BLaER1 treated with 17β-estradiol and CSF1 and Interleukin-3, amounts not matched to agents 10 nM and 100 nM (cell line): ENCODE measurements at regions not wholly inside any gene's neighbourhood (a gene's known extent, or its start where the extent isn't known, plus 50 kb on each side); places are given as distances from the start of the nearest gene placed in this dataset.

Experiments
- H3K27ac ChIP-seq, 11 experiments: shearing (Covaris generic); formaldehyde crosslinking; 2 replicates each; pipeline ENCODE4 v1.8.1; 2022
- H3K27me3 ChIP-seq, 11 experiments: shearing (Covaris generic); formaldehyde crosslinking; 2 replicates each; pipeline ENCODE4 v1.8.1; 2022
- H3K36me3 ChIP-seq, 11 experiments: shearing (Covaris generic); formaldehyde crosslinking; 2 replicates each; pipeline ENCODE4 v1.8.1; 2022
- H3K4me1 ChIP-seq, 10 experiments: shearing (Covaris generic); formaldehyde crosslinking; 2 replicates each; pipeline ENCODE4 v1.8.1; 2022
- H3K4me2 ChIP-seq, 11 experiments: shearing (Covaris generic); formaldehyde crosslinking; 2 replicates each; pipeline ENCODE4 v1.8.1; 2022
- H3K4me3 ChIP-seq, 10 experiments: shearing (Covaris generic); formaldehyde crosslinking; 2 replicates each; pipeline ENCODE4 v1.8.1; 2022
- H3K9ac ChIP-seq, 11 experiments: shearing (Covaris generic); formaldehyde crosslinking; 2 replicates each; pipeline ENCODE4 v1.8.1; 2022
- H3K9me3 ChIP-seq, 11 experiments: shearing (Covaris generic); formaldehyde crosslinking; replicated peaks in 1 of 11; 2 replicates each; pipeline ENCODE4 v1.8.1; 2022
- H4K20me1 ChIP-seq, 11 experiments: shearing (Covaris generic); formaldehyde crosslinking; 2 replicates each; pipeline ENCODE4 v1.8.1; 2022
- Cebpa-rat ChIP-seq, 11 experiments: shearing (Covaris generic); IDR thresholded peaks; 2 replicates each; pipeline ENCODE4 v1.8.1; 2022

GRCh38 chrX:80206647-80207046 is 192.1 kb downstream of the TBX22 start:
- TF ChIP-seq Cebpa-rat (IDR thresholded peaks at IDR 0.05): no peak
- Histone ChIP-seq H3K36me3 (no peaks in the 10 kb centered on the region), H3K9ac (no peak overlapping the region), H3K27ac (no peak overlapping the region), H3K27me3 (peaks cover 21 to 92% (median 68%) of the 10 kb centered on the region in 11 experiments; a peak in 19 of 22 replicates), H3K4me3 (no peak overlapping the region), H3K9me3 (peaks cover 0 to 9% (median 0%) of the 10 kb centered on the region in 11 experiments; a peak in 2 of 22 replicates), H3K4me2 (no peak overlapping the region), H3K4me1 (no peaks in the 10 kb centered on the region), H4K20me1 (no peaks in the 10 kb centered on the region)

GRCh38 chrX:80207327-80207726 is 192.8 kb downstream of the TBX22 start:
- Histone ChIP-seq H3K27me3 (peaks cover 26 to 92% (median 65%) of the 10 kb centered on the region in 11 experiments; a peak in 20 of 22 replicates), H3K4me1 (no peaks in the 10 kb centered on the region), H3K4me2 (no peak overlapping the region), H3K9me3 (peaks cover 0 to 9% (median 0%) of the 10 kb centered on the region in 11 experiments; a peak in 2 of 22 replicates), H4K20me1 (no peaks in the 10 kb centered on the region), H3K36me3 (no peaks in the 10 kb centered on the region), H3K4me3 (no peak overlapping the region), H3K9ac (no peak overlapping the region), H3K27ac (no peak overlapping the region)
- no peak for TF ChIP-seq Cebpa-rat (IDR thresholded peaks at IDR 0.05)

GRCh38 chrX:80216086-80216485 is 201.5 kb downstream of the TBX22 start:
- peaks cover 18 to 33% (median 27%) of the 10 kb centered on the region in 11 experiments for H3K9me3 ChIP-seq
- H3K9ac ChIP-seq: no peak overlapping the region
- 0 out of 20 replicates have a peak, but pooled peaks cover 0 to 6% (median 0%) of the 10 kb centered on the region in 10 experiments for H3K4me1 ChIP-seq
- no peak overlapping the region for H3K4me2 ChIP-seq
- no peak for TF ChIP-seq Cebpa-rat (IDR thresholded peaks at IDR 0.05)
- H3K4me3 ChIP-seq: no peak overlapping the region
- no peaks in the 10 kb centered on the region for H4K20me1 ChIP-seq
- H3K36me3 ChIP-seq: no peaks in the 10 kb centered on the region
- peaks cover 8 to 40% (median 27%) of the 10 kb centered on the region in 11 experiments; a peak in 18 of 22 replicates for H3K27me3 ChIP-seq
- peak overlapping the region in 2 of 11 experiments; percentile 11 to 16; a peak in 1 of 22 replicates for H3K27ac ChIP-seq

- peak in 1 of 11 experiments; percentile 4; a peak in 1 of 22 replicates for TF ChIP-seq Cebpa-rat (IDR thresholded peaks at IDR 0.05)
Observed at GRCh38 chrX:80223982-80224579, 196.2 kb upstream of the TENT5D start.

DNA sequence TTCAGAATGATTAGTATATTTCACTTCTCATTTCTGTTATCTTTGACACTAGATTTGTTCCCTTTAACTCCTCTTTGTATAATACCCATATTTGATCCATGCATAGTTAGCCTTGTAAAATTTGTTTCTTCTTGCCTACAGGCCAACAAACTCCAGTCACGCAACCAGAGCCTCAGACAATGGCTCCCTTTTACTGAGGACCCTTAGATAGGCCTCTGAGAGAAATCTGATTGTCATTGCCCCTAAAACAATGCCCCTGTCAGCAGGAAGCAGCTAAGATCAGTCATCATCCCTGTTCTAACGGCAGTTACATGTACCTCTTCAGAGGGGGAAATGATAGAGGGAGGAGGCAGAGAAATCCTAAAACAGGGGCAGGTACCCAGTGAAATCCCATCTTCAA is 190.6 kb upstream of the TENT5D start:
- H3K4me1 ChIP-seq: no peaks in the 10 kb centered on the region
- no peak overlapping the region for H3K4me3 ChIP-seq
- H4K20me1 ChIP-seq: no peaks in the 10 kb centered on the region
- H3K4me2 ChIP-seq: no peak overlapping the region
- no peaks in the 10 kb centered on the region for H3K36me3 ChIP-seq
- H3K27me3 ChIP-seq: peaks cover 53 to 90% (median 83%) of the 10 kb centered on the region in 11 experiments
- no peaks in the 10 kb centered on the region; a peak in 1 of 22 replicates for H3K9me3 ChIP-seq
- no peak for TF ChIP-seq Cebpa-rat (IDR thresholded peaks at IDR 0.05)
- no peak overlapping the region for H3K27ac ChIP-seq
- H3K9ac ChIP-seq: no peak overlapping the region

More at GRCh38 chrX:80223982-80224579, 196.2 kb upstream of the TENT5D start:
- H3K27me3 ChIP-seq: peaks cover 8 to 71% (median 54%) of the 10 kb centered on the region in 11 experiments; a peak in 20 of 22 replicates
- no peak overlapping the region for H3K9ac ChIP-seq
- peaks cover 0 to 8% (median 0%) of the 10 kb centered on the region in 10 experiments; a peak in 1 of 20 replicates for H3K4me1 ChIP-seq
- H3K27ac ChIP-seq: peak overlapping the region in 1 of 11 experiments; percentile 19; a peak in 2 of 22 replicates
- H3K9me3 ChIP-seq: peaks cover 0 to 19% (median 4%) of the 10 kb centered on the region in 11 experiments; a peak in 9 of 22 replicates
- peak overlapping the region in 2 of 11 experiments; percentile 29 to 31; a peak in 4 of 22 replicates for H3K4me2 ChIP-seq
- H3K4me3 ChIP-seq: no peak overlapping the region
- H4K20me1 ChIP-seq: no peaks in the 10 kb centered on the region
- no peaks in the 10 kb centered on the region for H3K36me3 ChIP-seq

GRCh38 chrX:80237072-80237471 is 183.2 kb upstream of the TENT5D start:
- Histone ChIP-seq H3K27me3 (peaks cover 60 to 97% (median 90%) of the 10 kb centered on the region in 11 experiments), H3K4me3 (no peak overlapping the region), H3K9me3 (peaks cover 0 to 11% (median under 1%) of the 10 kb centered on the region in 11 experiments; a peak in 6 of 22 replicates), H3K4me2 (no peak overlapping the region), H3K36me3 (no peaks in the 10 kb centered on the region), H4K20me1 (peaks cover 0 to 3% (median 0%) of the 10 kb centered on the region in 11 experiments; a peak in 1 of 22 replicates), H3K9ac (no peak overlapping the region), H3K4me1 (no peaks in the 10 kb centered on the region), H3K27ac (no peak overlapping the region)
- no peak for TF ChIP-seq Cebpa-rat (IDR thresholded peaks at IDR 0.05)

- no peak for TF ChIP-seq Cebpa-rat (IDR thresholded peaks at IDR 0.05)
- H3K36me3 ChIP-seq: no peaks in the 10 kb centered on the region
- no peaks in the 10 kb centered on the region for H4K20me1 ChIP-seq
- no peak overlapping the region for H3K27ac ChIP-seq
- H3K4me2 ChIP-seq: no peak overlapping the region
- H3K9ac ChIP-seq: no peak overlapping the region
- peaks cover 0 to 9% (median 5%) of the 10 kb centered on the region in 11 experiments; a peak in 6 of 22 replicates for H3K9me3 ChIP-seq
- H3K4me1 ChIP-seq: no peaks in the 10 kb centered on the region
- H3K4me3 ChIP-seq: no peak overlapping the region
- peaks cover 66 to 100% (median 98%) of the 10 kb centered on the region in 11 experiments for H3K27me3 ChIP-seq
Observed at GRCh38 chrX:80246271-80246670, 174.0 kb upstream of the TENT5D start.

DNA sequence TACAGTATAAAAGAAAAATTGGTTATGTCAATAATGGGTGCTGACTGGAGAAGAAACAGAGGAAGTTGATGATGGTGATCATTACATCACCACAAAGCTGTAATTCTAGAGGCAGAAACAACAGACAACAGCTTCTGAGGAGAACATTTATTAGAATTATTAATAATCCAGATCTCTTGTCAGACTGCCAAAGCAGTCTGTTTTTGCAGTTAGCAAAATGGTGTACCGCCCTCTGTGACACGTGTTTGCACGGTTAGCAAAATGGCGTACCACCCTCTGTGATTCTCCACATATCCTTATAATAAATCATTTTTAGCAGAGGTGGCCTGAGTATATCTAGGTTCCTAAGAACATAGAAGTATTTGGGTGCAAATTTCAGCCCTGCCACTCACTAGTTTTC is 154.0 kb upstream of the TENT5D start:
- Histone ChIP-seq H3K4me1 (no peaks in the 10 kb centered on the region), H3K27ac (no peak overlapping the region), H4K20me1 (no peaks in the 10 kb centered on the region; a peak in 2 of 22 replicates), H3K36me3 (no peaks in the 10 kb centered on the region), H3K4me3 (no peak overlapping the region), H3K9ac (no peak overlapping the region), H3K27me3 (peaks cover 56 to 99% (median 89%) of the 10 kb centered on the region in 11 experiments), H3K9me3 (no peaks in the 10 kb centered on the region), H3K4me2 (no peak overlapping the region)
- no peak for TF ChIP-seq Cebpa-rat (IDR thresholded peaks at IDR 0.05)

DNA sequence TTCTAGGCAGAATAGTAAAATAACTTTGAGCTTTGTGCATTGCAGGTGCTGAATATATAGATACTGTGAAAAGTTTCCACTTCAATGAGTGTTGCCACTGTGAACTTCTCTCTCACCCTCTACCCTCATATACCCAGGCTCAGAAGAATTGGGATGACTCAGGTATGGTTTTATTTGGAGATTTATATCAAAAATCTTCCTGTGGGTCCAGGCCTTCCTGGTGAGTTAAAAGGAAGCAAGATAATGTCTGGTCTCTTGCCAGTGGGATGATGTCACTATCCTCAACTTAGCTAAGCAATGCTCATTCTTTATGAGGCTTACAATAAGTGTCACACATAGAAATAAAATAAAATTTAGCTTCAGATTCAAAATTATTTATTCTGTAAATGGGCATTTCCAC is 153.3 kb upstream of the TENT5D start:
- Histone ChIP-seq H3K4me3 (no peak overlapping the region), H3K9ac (no peak overlapping the region), H3K36me3 (no peaks in the 10 kb centered on the region), H3K4me2 (no peak overlapping the region), H3K9me3 (no peaks in the 10 kb centered on the region), H3K27me3 (peaks cover 53 to 99% (median 88%) of the 10 kb centered on the region in 11 experiments), H3K27ac (no peak overlapping the region), H3K4me1 (no peaks in the 10 kb centered on the region), H4K20me1 (no peaks in the 10 kb centered on the region; a peak in 2 of 22 replicates)
- TF ChIP-seq Cebpa-rat (IDR thresholded peaks at IDR 0.05): no peak
